HepG2 (cell line): ENCODE measurements at regions not wholly inside any gene's neighbourhood (a gene's known extent, or its start where the extent isn't known, plus 50 kb on each side); places are given as distances from the start of the nearest gene placed in this dataset.

Experiments
- ATAC-seq: fragments of 200-7000 bp; cut with Tn5 transposase; 3 replicates; pipeline ENCODE4 v1.9.1; 2020; ENCODE audit warnings: mild to moderate bottlenecking, moderate library complexity
- BruUV-seq: library from RNA; stranded (reverse); fragments of 400-500 nt; replicated peaks from 2 replicates; lab custom pipeline; 2021; lab: Mats Ljungman, UMichigan
- CTCF ChIA-PET: fragments of 300-600 bp; formaldehyde crosslinking; extraction: SDS; loops from one replicate; lab custom pipeline; 2021; ENCODE audit warnings: low total read pairs, inconsistent platforms, low intra/inter-chr PET ratio; lab: Yijun Ruan, JAX
- POLR2A ChIA-PET: fragments of 350-600 bp; sonication (Branson Sonifier 250); formaldehyde crosslinking; loops from one replicate; lab custom pipeline; 2020; ENCODE audit warnings: antibody characterized with exemption, inconsistent platforms; lab: Yijun Ruan, JAX
- DNase-seq: peaks from one replicate; pipeline ENCODE4 v3.0.0-alpha.2; 2015; ENCODE audit warnings: low spot score
- FAIRE-seq: peaks from 3 replicates; lab custom pipeline; 2011; peaks lifted over from hg19 to GRCh38; lab: Jason Lieb, UNC
- H2AFZ ChIP-seq: one replicate; pipeline ENCODE4 v1.6.1; 2011; ENCODE audit warnings: low read length, inconsistent platforms
- H3K27ac ChIP-seq: fragments of 300-600 bp; 3 replicates; pipeline ENCODE4 v1.8.0; 2011; ENCODE audit warnings: mixed run types, mild to moderate bottlenecking, mixed read lengths, low read length, inconsistent platforms; ENCODE audit not compliant: insufficient read depth; ENCODE audit errors: extremely low read length
- H3K27me3 ChIP-seq, 2 experiments: fragments of 200-600 bp in 1 of 2; 2 replicates in 1 of 2; 3 replicates in 1 of 2; pipeline versions ENCODE4 v1.6.0 to v1.8.0; 2011; ENCODE audit warnings: low read length in 2 of 2, mild to moderate bottlenecking in 2 of 2, moderate library complexity in 2 of 2, inconsistent platforms in 1 of 2; ENCODE audit not compliant: insufficient read depth in 2 of 2, control insufficient read depth in 1 of 2
- H3K36me3 ChIP-seq, 2 experiments: fragments of 200-600 bp in 1 of 2; replicated peaks in 1 of 2; 2 replicates in 1 of 2; 3 replicates in 1 of 2; pipeline versions ENCODE4 v1.5.1 to v1.8.0; 2011; ENCODE audit warnings: low read length in 2 of 2, inconsistent platforms in 1 of 2; ENCODE audit not compliant: insufficient read depth in 2 of 2, control insufficient read depth in 1 of 2
- H3K4me1 ChIP-seq: 2 replicates; pipeline ENCODE4 v1.5.1; 2012; ENCODE audit warnings: low read length, inconsistent platforms; ENCODE audit not compliant: insufficient read depth
- H3K4me2 ChIP-seq: 2 replicates; pipeline ENCODE4 v1.6.0; 2011; ENCODE audit warnings: low read depth, low read length, inconsistent platforms
- H3K4me3 ChIP-seq, 3 experiments: fragments of 200-600 bp in 1 of 3; sonication (generic), shearing (Covaris generic) in 1 of 3; replicated peaks in 1 of 3; 2 replicates each; pipeline ENCODE4 v1.5.1; 2011 to 2016; ENCODE audit warnings: low read length in 3 of 3, inconsistent platforms in 2 of 3, low read depth in 2 of 3, mild to moderate bottlenecking in 2 of 3, control low read depth in 1 of 3, mixed read lengths in 1 of 3; ENCODE audit not compliant: insufficient read depth in 1 of 3
- H3K79me2 ChIP-seq: one replicate; pipeline ENCODE4 v1.6.1; 2011; ENCODE audit warnings: low read length, inconsistent platforms; ENCODE audit not compliant: insufficient read depth
- H3K9ac ChIP-seq: 2 replicates; pipeline ENCODE4 v1.6.0; 2011; ENCODE audit warnings: mild to moderate bottlenecking, low read depth, low read length, inconsistent platforms; ENCODE audit not compliant: insufficient read depth
- H3K9me3 ChIP-seq: 2 replicates; pipeline ENCODE4 v1.5.1; 2012; ENCODE audit warnings: mild to moderate bottlenecking, low read length
- H4K20me1 ChIP-seq: 2 replicates; pipeline ENCODE4 v1.6.0; 2011; ENCODE audit warnings: inconsistent platforms, mild to moderate bottlenecking, low read length, moderate library complexity; ENCODE audit not compliant: insufficient read depth
- ATF1 ChIP-seq: IDR thresholded peaks from 2 replicates; pipeline ENCODE4 v1.6.1; 2016; ENCODE audit warnings: mild to moderate bottlenecking, control low read depth
- DDIT3 ChIP-seq: sonication (generic); formaldehyde crosslinking; IDR thresholded peaks from 2 replicates; pipeline ENCODE4 v1.4.0; 2020; ENCODE audit warnings: mild to moderate bottlenecking, missing genetic modification reagents
- HNF4A ChIP-seq: sonication (generic); formaldehyde crosslinking; IDR thresholded peaks from 2 replicates; pipeline ENCODE4 v1.4.0; 2020; ENCODE audit warnings: missing genetic modification reagents
- PHF8 ChIP-seq: sonication (generic); formaldehyde crosslinking; IDR thresholded peaks from 2 replicates; pipeline ENCODE4 v1.5.0; 2020; ENCODE audit warnings: missing genetic modification reagents
- SAFB2 ChIP-seq: sonication (generic); formaldehyde crosslinking; IDR thresholded peaks from 2 replicates; pipeline ENCODE4 v1.5.1; 2020; ENCODE audit warnings: missing genetic modification reagents, low read depth, mild to moderate bottlenecking, borderline replicate concordance
- SNRNP70 ChIP-seq: fragments of 200-400 bp; formaldehyde crosslinking; IDR thresholded peaks from 2 replicates; pipeline ENCODE4 v1.6.1; 2017; ENCODE audit warnings: mild to moderate bottlenecking, low read depth, low read length, moderate library complexity
- TARDBP ChIP-seq: sonication (generic); formaldehyde crosslinking; IDR thresholded peaks from 2 replicates; pipeline ENCODE4 v1.8.0; 2022; ENCODE audit warnings: mild to moderate bottlenecking, missing genetic modification reagents
- THAP7 ChIP-seq: sonication (generic); formaldehyde crosslinking; IDR thresholded peaks from 2 replicates; pipeline ENCODE4 v1.8.1; 2023; ENCODE audit warnings: mild to moderate bottlenecking, missing genetic modification reagents
- ZBTB3 ChIP-seq: sonication (generic); formaldehyde crosslinking; IDR thresholded peaks from 2 replicates; pipeline ENCODE4 v1.4.0; 2020; ENCODE audit warnings: low read depth, mild to moderate bottlenecking, moderate library complexity, missing genetic modification reagents, borderline replicate concordance
- ZBTB42 ChIP-seq: sonication (generic); formaldehyde crosslinking; IDR thresholded peaks from 2 replicates; pipeline ENCODE4 v1.5.0; 2020; ENCODE audit warnings: mild to moderate bottlenecking, missing genetic modification reagents
- ZNF205 ChIP-seq: IDR thresholded peaks from 2 replicates; pipeline ENCODE4 v1.6.1; 2018; ENCODE audit warnings: missing biosample characterization, missing genetic modification reagents
- ZNF350 ChIP-seq: sonication (generic); formaldehyde crosslinking; IDR thresholded peaks from 2 replicates; pipeline ENCODE4 v1.4.0; 2020; ENCODE audit warnings: mild to moderate bottlenecking, low read depth, missing genetic modification reagents, borderline replicate concordance
- ZNF564 ChIP-seq: sonication (generic); formaldehyde crosslinking; IDR thresholded peaks from 2 replicates; pipeline ENCODE4 v1.8.1; 2023; ENCODE audit warnings: mild to moderate bottlenecking, missing genetic modification reagents
- ZNF615 ChIP-seq: sonication (generic); formaldehyde crosslinking; IDR thresholded peaks from 2 replicates; pipeline ENCODE4 v1.5.0; 2020; ENCODE audit warnings: mild to moderate bottlenecking, missing genetic modification reagents, borderline replicate concordance
- WGBS: methylation state at CpG from one replicate; pipeline ENCODE4 v1.1.6; 2017; ENCODE audit warnings: low lambda C conversion rate; 5-methylcytosine and 5-hydroxymethylcytosine counted together
- in situ Hi-C: cut with HindIII; loops from 2 replicates; pipeline ENCODE4 v1.10.0; 2017; ENCODE audit warnings: low pct_unique_long_range_greater_than_20kb; ENCODE audit not compliant: extremely low pct_ligation_motif_present
- intact Hi-C: fragments of 100-400 bp; cut with micrococcal nuclease; formaldehyde crosslinking; loops from one replicate; pipeline ENCODE4 v1.10.0; 2022; ENCODE audit not compliant: unreplicated experiment

GRCh38 chr5:174245516-174246075 lies 200.1 kb downstream of the NSG2 start:
- no TSS peak for BruUV-seq
- no peak for FAIRE-seq
- Histone ChIP-seq H2AFZ (no peak overlapping the region), H3K4me3 (no peak overlapping the region), H3K9me3 (no peaks in the 10 kb centered on the region), H3K4me2 (no peak overlapping the region), H3K27me3 (peaks cover 2 to 4% of the 10 kb centered on the region in 2 experiments; a peak in 3 of 5 replicates), H4K20me1 (no peaks in the 10 kb centered on the region), H3K36me3 (no peaks in the 10 kb centered on the region), H3K9ac (no peak overlapping the region), H3K79me2 (no peaks in the 10 kb centered on the region), H3K4me1 (no peaks in the 10 kb centered on the region), H3K27ac (no peak overlapping the region)
- intact Hi-C loops: no loop called here
- POLR2A ChIA-PET: no interaction called here
- WGBS: 55% methylated on average over 7 of the region's 8 CpGs
- DNase-seq: no peak
- in situ Hi-C loops: no loop called here
- ATAC-seq: no peak
- CTCF ChIA-PET: no interaction called here
- no peak for TF ChIP-seq HNF4A (CRISPR knock-in tag)
- TF ChIP-seq THAP7 (CRISPR knock-in tag): no peak
- TF ChIP-seq PHF8 (CRISPR knock-in tag): no peak
- TF ChIP-seq ZNF615 (CRISPR knock-in tag): no peak
- TF ChIP-seq SNRNP70: no peak
- no peak for TF ChIP-seq TARDBP
- TF ChIP-seq ATF1: no peak
- TF ChIP-seq ZBTB42: no peak
- no peak for TF ChIP-seq ZNF205 (CRISPR knock-in tag)
- TF ChIP-seq SAFB2 (CRISPR knock-in tag): no peak
- no peak for TF ChIP-seq ZBTB3 (CRISPR knock-in tag)
- no peak for TF ChIP-seq DDIT3 (CRISPR knock-in tag)
- no peak for TF ChIP-seq ZNF350 (CRISPR knock-in tag)
- TF ChIP-seq ZNF564 (CRISPR knock-in tag): no peak
